ENCODE measurements at regions not wholly inside any gene's neighbourhood (a gene's known extent, or its start where the extent isn't known, plus 50 kb on each side); places are given as distances from the start of the nearest gene placed in this dataset.

DNA sequence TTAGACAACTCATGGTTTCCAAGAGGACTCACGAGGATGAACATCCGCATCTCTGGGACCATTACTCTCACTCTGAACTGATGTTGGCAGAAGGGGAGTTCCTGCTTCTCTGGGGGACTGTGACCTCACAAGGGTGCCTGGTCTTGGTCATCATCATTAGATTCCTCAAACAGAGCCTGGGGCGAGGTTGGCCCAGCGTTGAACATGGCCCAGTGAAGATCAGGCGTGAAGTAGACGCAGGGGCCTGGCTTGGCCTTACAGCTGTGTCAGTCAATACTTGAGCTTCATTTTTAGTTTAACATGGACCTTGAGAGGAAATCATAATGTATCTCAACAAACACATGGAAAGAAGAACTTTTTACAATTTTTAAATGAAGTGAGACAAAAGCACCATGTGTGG, 617.1 kb downstream of the BRD1 start:
- ATAC-seq (ENCODE audit: low read depth) (no peak), DNase-seq (no peak)
- H2AFZ ChIP-seq (replicated peaks; ENCODE audit: low read length, poor library complexity) = no peak overlapping the region
- peaks cover 76% of the 10 kb centered on the region for H3K9me3 ChIP-seq (ENCODE audit: control insufficient read depth, insufficient read depth, low read length)
- BruUV-seq (replicated peaks) = no TSS peak
- no peak overlapping the region for H2BK5ac ChIP-seq (ENCODE audit: low read depth, low read length, poor library complexity, severe bottlenecking)
- no peak overlapping the region for H2AK5ac ChIP-seq (ENCODE audit: low read depth, low read length)
- H3K4me2 ChIP-seq (ENCODE audit: low read depth, low read length) = no peak overlapping the region
- no peaks in the 10 kb centered on the region for H3K4me1 ChIP-seq (ENCODE audit: control insufficient read depth, insufficient read depth, low read length)
- no peak overlapping the region for H3K23ac ChIP-seq (ENCODE audit: low read depth, low read length)
- no peak overlapping the region for H4K5ac ChIP-seq (ENCODE audit: low read depth, low read length)
- H3K27me3 ChIP-seq (ENCODE audit: control insufficient read depth, insufficient read depth, low read length) = no peaks in the 10 kb centered on the region
- ChIA-PET POLR2A (ENCODE audit: unreplicated experiment) (no interaction called here), CTCF (no interaction called here)
- no peaks in the 10 kb centered on the region for H3K36me3 ChIP-seq (ENCODE audit: control insufficient read depth, insufficient read depth, low read length)
- no peak overlapping the region for H2BK20ac ChIP-seq (ENCODE audit: low read depth, low read length)
- WGBS, 2 experiments (ENCODE audit: extremely low coverage in 2 of 2, insufficient read length in 1 of 2) = 50% methylated on average over 1 of the region's 6 CpGs; no CpG with 5 or more reads in 1 of the 2 experiments
- in situ Hi-C loops (cut with MboI; ENCODE audit: low sequenced_read_pairs) (no loop called here), intact Hi-C loops (cut with micrococcal nuclease) (no loop called here), dilution Hi-C loops (cut with HindIII; ENCODE audit: low sequenced_read_pairs, unreplicated experiment) (no loop called here)
- H3K4me3 ChIP-seq (ENCODE audit: insufficient read depth, low read depth, low read length) = no peak overlapping the region
- H4K8ac ChIP-seq (ENCODE audit: low read depth in 2 of 2, low read length in 2 of 2) = no peak overlapping the region
- no peaks in the 10 kb centered on the region for H3K9me1 ChIP-seq (ENCODE audit: insufficient read depth, low read length)
- no peak overlapping the region for H2BK120ac ChIP-seq (ENCODE audit: low read depth, low read length)
- H4K20me1 ChIP-seq (ENCODE audit: insufficient read depth, low read length) = no peaks in the 10 kb centered on the region
- no peak overlapping the region for H3K14ac ChIP-seq (replicated peaks; ENCODE audit: low read depth, low read length)
- no peak overlapping the region for H2AK9ac ChIP-seq (replicated peaks; ENCODE audit: low read depth, low read length, poor library complexity)
- no peak overlapping the region for H3K56ac ChIP-seq (ENCODE audit: extremely low read depth, insufficient read depth, low read length)
- H4K91ac ChIP-seq (ENCODE audit: insufficient read depth, low read depth, low read length) = no peak overlapping the region
- TF ChIP-seq MXI1 (IDR thresholded peaks at IDR 0.05; ENCODE audit: borderline replicate concordance, low read depth, low read length) (no peak), POLR2A (IDR thresholded peaks at IDR 0.05; ENCODE audit: low read depth, low read length) (no peak), RFX5 (IDR thresholded peaks at IDR 0.05; ENCODE audit: low read depth, low read length) (no peak), FOS (IDR thresholded peaks at IDR 0.05; ENCODE audit: low read depth, low read length) (no peak), SMC3 (IDR thresholded peaks at IDR 0.05; ENCODE audit: low read depth, low read length) (no peak), MAZ (IDR thresholded peaks at IDR 0.05; ENCODE audit: borderline replicate concordance, low read depth, low read length) (no peak), RAD21 (IDR thresholded peaks at IDR 0.05; ENCODE audit: low read length) (no peak), RCOR1 (IDR thresholded peaks at IDR 0.05; ENCODE audit: insufficient replicate concordance, low read length) (no peak), ELK1 (IDR thresholded peaks at IDR 0.05; ENCODE audit: borderline replicate concordance, low read depth, low read length) (no peak), MAFK (IDR thresholded peaks at IDR 0.05; ENCODE audit: low read depth, low read length) (no peak), CEBPB (IDR thresholded peaks at IDR 0.05; ENCODE audit: low read depth, low read length) (no peak)
- TF ChIP-seq, protein P1, sequence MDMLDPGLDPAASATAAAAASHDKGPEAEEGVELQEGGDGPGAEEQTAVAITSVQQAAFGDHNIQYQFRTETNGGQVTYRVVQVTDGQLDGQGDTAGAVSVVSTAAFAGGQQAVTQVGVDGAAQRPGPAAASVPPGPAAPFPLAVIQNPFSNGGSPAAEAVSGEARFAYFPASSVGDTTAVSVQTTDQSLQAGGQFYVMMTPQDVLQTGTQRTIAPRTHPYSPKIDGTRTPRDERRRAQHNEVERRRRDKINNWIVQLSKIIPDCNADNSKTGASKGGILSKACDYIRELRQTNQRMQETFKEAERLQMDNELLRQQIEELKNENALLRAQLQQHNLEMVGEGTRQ (IDR thresholded peaks at IDR 0.05; ENCODE audit: low read depth, low read length) = no peak
- H3K79me1 ChIP-seq (ENCODE audit: low read depth in 1 of 2, low read length in 2 of 2) = no peaks in the 10 kb centered on the region
- no peak overlapping the region for H3K18ac ChIP-seq (ENCODE audit: low read depth, low read length)
- H3K27ac ChIP-seq (ENCODE audit: insufficient read depth, low read length) = no peak overlapping the region
- H2BK15ac ChIP-seq (ENCODE audit: low read depth, low read length) = no peak overlapping the region
- no peak overlapping the region for H3K9ac ChIP-seq (ENCODE audit: low read depth, low read length)
- H3K4ac ChIP-seq (ENCODE audit: low read depth, low read length) = no peak overlapping the region

Data from IMR-90 (cell line).